NCI-H1417 treated with DMSO at 0.1 percent for 48 hours (cell line): ENCODE measurements at regions not wholly inside any gene's neighbourhood (a gene's known extent, or its start where the extent isn't known, plus 50 kb on each side); places are given as distances from the start of the nearest gene placed in this dataset.
"Not testable (repeated sequence)": the region's sequence is repeated elsewhere in the genome, so short reads cannot be mapped to it uniquely, and the experiment has no call there.

Source experiments
- DNase-seq: peaks from one replicate; lab custom pipeline; 2025; lab: John Stamatoyannopoulos, UW

DNA sequence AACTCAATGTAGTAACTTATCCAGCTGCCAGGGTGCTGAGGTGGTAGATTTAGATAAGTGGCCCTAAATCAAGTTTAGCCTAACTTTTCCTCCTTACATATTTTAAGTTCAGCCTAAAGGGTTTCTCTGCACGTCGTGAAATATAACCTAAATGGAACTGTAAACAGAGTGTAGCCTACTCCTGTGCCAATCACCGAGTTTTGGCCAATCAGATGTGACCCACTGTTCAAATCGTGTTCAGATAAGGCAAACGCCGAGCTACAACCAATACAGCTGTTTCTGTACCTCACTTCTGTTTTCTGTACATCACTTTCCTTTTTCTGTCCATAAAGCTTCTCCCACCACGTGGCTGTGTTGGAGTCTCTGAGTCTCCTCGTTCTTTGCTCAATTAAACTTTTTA is 904.2 kb upstream of the POT1 start:
- DNase-seq, result no peak

DNA sequence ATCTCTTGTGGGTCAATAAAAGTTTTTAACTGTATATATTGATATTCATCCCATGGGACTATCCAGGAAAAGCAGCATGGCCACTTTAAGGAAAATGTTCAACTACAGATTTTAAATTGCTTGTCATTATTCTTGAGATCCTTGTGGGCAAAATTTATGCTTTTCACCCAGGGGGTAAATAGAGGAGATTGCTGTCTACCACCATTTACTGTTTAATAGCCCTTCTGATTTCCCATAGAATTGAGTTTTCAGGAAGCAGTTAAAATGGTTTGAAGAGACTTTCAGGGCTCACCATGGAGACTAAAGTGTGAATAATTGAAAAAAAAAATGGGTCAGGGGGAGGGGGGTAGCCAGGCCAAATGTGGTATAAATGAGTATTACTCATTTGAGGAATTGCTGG is 901.1 kb upstream of the POT1 start:
- DNase-seq, result no peak

GRCh38 chr7:125828153-125828700 is 898.6 kb upstream of the POT1 start:
- no peak for DNase-seq

- DNase-seq, result no peak
Observed at GRCh38 chr7:125823538-125823937, 893.9 kb upstream of the POT1 start.

DNA sequence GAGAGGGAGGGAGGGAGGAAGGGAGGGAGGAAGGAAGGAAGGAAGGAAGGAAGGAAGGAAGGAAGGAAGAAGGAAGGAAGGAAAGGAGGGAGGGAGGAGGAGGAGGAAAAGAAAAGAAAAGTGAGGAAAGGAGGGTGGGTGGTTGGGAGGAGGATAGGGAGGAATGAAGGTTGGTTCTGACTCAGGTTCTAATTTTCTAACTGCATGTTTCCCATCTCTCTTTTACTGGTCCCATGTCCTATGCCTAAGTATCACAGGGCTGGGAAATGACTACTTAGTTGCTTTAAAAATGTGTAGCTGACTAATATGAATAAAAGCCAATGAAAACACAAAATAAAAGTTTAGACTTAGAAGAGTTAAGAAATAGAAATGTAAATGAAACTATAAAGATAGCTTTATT is 890.9 kb upstream of the POT1 start:
- no peak for DNase-seq

- no peak for DNase-seq
Observed at GRCh38 chr7:125814100-125814499, 884.5 kb upstream of the POT1 start.

GRCh38 chr7:125806491-125806890 is 876.9 kb upstream of the POT1 start:
- not testable (repeated sequence) for DNase-seq

DNA sequence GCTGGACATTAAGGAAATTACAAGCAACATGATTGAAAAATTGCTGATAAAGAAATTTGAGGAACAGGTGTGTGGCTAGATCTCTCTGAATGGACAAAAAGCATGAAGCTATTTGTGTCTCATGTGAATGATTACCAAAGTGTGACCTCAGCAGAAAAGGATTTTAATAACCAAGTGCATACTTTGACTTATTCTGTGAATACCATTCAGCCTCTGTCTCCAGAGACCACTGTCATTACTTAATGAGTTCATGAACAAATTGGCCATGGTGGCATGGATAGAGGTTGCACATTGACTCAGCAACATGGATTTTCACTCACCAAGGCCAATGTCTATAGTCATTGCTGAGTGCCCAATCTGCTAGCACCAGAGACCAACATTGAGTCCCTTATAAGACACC is 874.6 kb upstream of the POT1 start:
- no peak for DNase-seq

DNA sequence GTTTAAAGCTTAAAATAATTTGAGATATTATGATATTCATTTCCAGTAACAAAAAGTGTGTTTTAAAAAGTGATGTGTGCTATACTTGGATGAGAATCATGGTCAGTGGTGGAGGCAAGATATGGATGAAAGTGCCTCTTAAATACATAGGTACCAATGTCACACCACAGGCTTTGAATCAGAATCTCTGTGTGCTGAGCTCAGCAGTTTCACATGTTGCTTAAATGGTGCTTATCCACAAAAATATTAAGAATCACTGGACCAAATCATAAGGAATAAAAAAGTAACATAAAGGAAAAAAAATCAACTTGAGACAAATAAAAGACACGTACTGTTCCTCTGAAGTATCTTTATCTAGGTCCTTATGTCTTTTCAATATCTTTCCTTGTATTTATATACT is 850.5 kb upstream of the POT1 start:
- no peak for DNase-seq

GRCh38 chr7:125775317-125775716 is 845.7 kb upstream of the POT1 start:
- DNase-seq, result no peak

DNA sequence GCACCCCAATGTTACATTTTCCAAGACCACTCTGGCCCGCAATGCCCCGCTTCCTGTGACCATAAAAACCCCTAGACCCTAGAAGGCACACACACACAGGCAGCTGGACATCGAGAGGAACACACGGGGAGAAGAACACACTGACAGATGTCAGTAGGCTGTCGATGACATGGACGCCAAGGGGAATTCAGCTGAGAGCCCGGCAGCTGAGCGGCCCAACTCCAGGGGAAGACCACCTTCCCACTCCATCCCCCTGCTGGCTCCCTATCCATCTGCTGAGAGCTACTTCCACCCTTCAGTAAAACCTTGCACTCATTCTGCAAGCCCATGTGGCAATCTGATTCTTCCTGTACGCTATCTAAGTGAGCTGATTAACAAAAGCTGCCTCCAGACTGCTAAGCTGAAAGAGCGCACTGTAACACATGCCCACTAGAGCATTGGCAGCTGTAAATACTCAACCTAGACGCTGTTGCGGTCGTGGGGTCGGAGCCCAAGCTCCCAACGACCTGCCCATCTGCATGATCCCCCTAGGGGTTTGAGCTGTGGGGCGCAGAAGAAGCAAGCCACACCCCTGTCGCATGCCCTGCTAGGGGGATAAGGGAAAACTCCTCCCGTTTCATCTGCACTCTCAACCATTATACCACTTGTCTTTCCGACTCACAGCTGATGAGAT is 843.6 kb upstream of the POT1 start:
- no peak for DNase-seq

DNA sequence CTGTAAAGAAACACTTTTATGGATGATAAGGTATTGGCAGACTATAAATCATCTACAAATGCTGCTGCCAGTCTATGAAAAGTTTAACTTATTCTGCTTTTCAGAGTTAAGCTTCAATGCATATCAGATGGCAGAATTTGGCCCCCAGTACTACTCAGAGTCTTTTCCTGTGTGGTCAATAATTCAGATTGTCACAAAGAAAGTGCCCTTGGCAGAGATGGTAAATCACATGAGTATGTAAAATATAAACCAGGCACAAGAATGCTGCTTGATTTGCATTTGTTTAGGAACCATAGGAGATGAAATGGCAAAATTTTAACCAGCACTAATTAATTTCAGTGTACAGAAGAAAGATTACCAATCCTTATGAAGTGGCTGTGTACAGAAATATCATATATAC is 818.3 kb upstream of the POT1 start:
- DNase-seq, result no peak

DNA sequence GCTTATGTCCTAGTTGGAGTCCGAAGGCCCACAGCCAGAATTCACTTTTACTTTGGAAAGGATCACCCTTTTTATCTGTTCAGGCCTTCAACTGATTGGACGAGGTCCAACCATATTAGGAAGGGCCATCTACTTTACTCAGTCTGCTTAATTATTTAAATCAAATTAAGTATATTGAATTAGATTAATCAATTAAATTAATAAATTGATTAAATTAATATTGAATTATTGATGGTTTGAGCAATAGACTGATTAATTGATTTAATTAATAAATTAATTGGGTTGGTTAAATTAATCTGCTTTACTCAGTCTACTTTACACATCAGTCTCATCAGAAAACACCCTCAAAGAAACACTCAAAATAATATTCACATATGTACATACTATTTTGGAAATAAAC is 816.9 kb upstream of the POT1 start:
- no peak for DNase-seq

- no peak for DNase-seq
Observed at GRCh38 chr7:125727215-125727614, 797.6 kb upstream of the POT1 start.

GRCh38 chr7:125695626-125696025 is 766.0 kb upstream of the POT1 start:
- no peak for DNase-seq

DNA sequence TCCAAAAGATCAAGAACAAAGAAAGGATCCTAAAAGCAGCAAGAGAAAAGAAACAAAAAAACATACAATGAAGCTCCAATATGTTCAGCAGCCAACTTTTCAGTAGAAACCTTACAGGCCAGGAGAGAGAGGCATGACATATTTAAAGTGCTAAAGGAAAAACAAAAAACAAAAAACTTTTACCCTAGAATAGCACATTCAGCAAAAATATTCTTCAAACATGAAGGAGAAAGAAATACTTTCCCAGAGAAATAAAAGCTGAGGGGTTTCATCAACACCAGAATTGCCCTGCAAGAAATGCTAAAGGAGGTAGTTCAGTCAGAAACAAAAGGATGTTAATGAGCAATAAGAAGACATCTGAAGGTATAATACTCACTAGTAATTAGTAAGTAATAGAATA is 753.5 kb upstream of the POT1 start:
- no peak for DNase-seq

- DNase-seq, result no peak
Observed at GRCh38 chr7:125681508-125681907, 751.9 kb upstream of the POT1 start.

- DNase-seq, result no peak
Observed at GRCh38 chr7:125678771-125679170, 749.1 kb upstream of the POT1 start.

DNA sequence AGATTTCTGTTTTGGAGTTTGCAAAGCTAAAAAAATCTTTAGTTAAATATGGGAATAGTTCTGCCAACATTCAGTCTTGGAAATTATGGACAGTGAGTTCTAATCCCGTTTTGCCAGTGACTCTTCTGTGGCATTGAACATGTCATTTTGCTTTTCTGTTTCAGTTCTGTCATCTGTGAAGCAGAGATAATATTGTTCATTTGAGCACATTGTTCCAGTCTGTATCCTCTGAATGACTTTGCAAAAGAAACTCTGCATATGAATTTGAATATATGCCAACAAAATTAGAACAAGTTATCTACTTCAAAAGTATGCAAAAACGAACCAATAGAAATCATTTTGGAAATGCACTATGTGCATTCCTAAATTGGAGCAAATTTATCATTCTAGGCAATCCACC is 746.0 kb upstream of the POT1 start:
- DNase-seq, result no peak

DNA sequence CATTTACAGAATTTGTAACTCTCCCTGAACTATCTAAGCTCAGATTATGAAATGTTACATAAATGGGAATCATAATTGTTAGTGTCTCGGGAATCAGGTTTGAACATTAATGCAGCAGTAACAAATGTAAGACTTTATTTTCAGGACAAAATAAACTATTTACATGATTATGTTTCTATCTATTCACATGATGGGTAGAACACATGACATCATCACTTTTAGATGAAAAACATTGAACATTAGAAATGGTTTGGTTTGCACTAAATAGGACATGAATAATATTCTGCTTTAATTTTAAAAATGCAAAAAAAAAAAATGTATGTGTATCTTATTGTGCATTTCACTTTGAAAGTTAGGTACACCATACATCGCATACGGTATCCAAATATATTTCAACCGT is 745.5 kb upstream of the POT1 start:
- no peak for DNase-seq

DNA sequence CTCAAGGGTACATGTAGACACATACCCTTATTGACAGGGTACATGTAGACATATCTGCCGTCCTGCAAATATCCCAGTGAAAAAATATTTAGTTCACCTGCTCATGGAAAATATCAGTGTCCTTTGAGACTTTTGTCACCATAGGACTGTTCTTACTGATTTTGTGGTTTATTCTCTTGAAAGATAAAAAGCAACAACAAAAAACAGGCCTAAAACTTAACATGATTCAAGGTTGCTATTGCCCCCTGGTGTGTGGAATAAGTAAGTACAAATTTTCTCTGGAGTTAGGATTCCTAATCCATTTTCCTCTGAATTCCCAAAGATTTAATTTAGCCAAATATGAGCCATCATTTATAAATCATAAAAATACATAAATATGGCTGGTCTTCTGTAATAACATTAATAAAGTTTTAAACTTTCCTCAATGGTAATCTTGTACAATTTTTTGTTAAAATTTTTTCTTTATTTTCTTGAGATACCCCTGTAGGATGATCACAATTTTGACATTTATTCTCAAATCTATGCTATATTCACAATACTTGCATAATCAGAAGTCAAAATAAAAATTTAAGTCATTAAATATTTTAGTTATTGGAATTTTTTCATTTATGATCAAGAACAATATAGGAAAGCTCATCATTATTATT is 741.4 kb upstream of the POT1 start:
- DNase-seq, result peak; percentile 12

- no peak for DNase-seq
Observed at GRCh38 chr7:125668321-125668993, 738.8 kb upstream of the POT1 start.

- DNase-seq, result no peak
Observed at GRCh38 chr7:125664625-125665024, 735.0 kb upstream of the POT1 start.
